ENCODE measurements at regions not wholly inside any gene's neighbourhood (a gene's known extent, or its start where the extent isn't known, plus 50 kb on each side); places are given as distances from the start of the nearest gene placed in this dataset.

DNA sequence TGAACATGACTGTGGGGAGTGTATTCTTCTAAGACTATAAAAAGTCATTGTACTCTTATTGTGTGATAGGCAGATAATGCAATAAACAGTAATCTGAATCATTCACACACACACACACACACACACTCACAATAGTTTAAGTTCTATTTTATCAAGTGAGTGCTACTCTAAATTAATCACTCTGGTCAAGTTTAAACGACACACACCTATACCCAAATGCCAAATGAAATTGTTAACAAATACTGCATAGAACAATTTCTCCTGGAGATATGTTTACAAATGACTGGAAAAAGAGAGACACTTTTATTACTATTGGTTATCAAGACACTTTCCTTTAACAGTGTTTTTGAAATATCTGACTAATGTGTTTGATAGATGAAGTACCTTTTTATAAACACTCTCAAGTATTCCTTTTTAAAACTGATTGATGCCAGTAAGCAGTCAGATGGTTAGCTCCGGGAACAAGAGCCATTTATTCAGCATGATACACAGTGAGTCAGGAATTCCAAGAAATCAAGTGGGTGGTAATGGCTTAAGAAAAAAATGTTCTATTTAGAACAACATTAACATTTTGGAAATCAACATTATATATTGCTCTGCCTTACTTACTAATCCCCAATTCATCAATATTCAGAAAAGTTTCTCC is 521.6 kb upstream of the ST8SIA4 start:
- Mint-ChIP-seq H3K4me3 (no peak overlapping the region), H3K27ac (ENCODE audit: unreplicated experiment) (no peak overlapping the region), H3K27me3 (ENCODE audit: low read depth) (no peaks in the 10 kb centered on the region), H3K9me3 (no peaks in the 10 kb centered on the region), H3K4me1 (no peaks in the 10 kb centered on the region), H3K36me3 (ENCODE audit: low read depth) (no peaks in the 10 kb centered on the region)
- DNase-seq (ENCODE audit: low read depth, low spot score) = no peak
- TF ChIP-seq, protein P1, sequence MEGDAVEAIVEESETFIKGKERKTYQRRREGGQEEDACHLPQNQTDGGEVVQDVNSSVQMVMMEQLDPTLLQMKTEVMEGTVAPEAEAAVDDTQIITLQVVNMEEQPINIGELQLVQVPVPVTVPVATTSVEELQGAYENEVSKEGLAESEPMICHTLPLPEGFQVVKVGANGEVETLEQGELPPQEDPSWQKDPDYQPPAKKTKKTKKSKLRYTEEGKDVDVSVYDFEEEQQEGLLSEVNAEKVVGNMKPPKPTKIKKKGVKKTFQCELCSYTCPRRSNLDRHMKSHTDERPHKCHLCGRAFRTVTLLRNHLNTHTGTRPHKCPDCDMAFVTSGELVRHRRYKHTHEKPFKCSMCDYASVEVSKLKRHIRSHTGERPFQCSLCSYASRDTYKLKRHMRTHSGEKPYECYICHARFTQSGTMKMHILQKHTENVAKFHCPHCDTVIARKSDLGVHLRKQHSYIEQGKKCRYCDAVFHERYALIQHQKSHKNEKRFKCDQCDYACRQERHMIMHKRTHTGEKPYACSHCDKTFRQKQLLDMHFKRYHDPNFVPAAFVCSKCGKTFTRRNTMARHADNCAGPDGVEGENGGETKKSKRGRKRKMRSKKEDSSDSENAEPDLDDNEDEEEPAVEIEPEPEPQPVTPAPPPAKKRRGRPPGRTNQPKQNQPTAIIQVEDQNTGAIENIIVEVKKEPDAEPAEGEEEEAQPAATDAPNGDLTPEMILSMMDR (conservative IDR thresholded peaks at IDR 0.05) = no peak

DNA sequence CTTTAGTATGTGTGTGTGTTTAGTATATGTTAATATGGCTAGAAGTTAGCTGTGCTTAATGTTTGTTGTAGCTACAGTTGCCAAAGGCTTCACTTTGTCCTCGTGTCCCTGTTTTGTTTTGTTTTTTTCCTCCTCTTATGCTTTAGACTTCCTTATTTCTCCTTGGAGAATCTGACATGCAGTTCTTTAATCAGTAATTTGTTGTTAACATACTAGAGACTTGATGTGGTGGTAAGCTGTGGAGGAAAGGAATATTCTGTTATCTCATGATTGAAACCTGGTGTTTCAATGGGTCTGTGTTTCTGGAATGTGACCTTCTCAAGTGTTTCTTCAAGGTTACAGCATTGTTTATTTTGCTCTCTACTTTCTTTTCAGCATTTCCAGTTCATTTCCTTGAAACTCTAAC is 515.6 kb upstream of the ST8SIA4 start:
- H3K9me3 Mint-ChIP-seq = no peaks in the 10 kb centered on the region
- TF ChIP-seq, protein P1 (conservative IDR thresholded peaks at IDR 0.05) = no peak
- H3K36me3 Mint-ChIP-seq (ENCODE audit: low read depth) = no peaks in the 10 kb centered on the region
- DNase-seq (ENCODE audit: low read depth, low spot score) = no peak
- no peaks in the 10 kb centered on the region for H3K4me1 Mint-ChIP-seq
- no peaks in the 10 kb centered on the region for H3K27me3 Mint-ChIP-seq (ENCODE audit: low read depth)
- H3K4me3 Mint-ChIP-seq = no peak overlapping the region
- no peak overlapping the region for H3K27ac Mint-ChIP-seq (ENCODE audit: unreplicated experiment)

DNA sequence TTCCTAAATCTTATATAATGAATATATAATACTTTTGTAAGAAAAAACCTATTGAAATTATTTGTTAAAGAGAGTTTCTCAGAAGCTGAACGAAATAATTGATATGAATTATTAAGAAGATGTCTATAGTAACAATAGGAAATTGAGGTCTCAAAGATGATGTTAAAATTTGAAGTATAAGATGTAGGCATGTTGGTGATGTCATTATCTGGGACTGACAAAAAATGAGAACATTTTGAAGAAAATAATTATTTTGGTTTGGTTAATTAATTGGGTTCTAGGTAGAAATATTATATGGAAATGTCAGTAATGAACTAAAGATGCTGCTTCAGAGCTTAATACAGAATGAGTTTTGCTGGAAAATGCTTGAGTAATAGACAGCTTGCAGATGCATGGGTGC is 501.4 kb upstream of the ST8SIA4 start:
- H3K4me1 Mint-ChIP-seq = no peaks in the 10 kb centered on the region
- H3K4me3 Mint-ChIP-seq = no peak overlapping the region
- no peak overlapping the region for H3K27ac Mint-ChIP-seq (ENCODE audit: unreplicated experiment)
- no peak for DNase-seq (ENCODE audit: low read depth, low spot score)
- no peaks in the 10 kb centered on the region for H3K36me3 Mint-ChIP-seq (ENCODE audit: low read depth)
- no peaks in the 10 kb centered on the region for H3K27me3 Mint-ChIP-seq (ENCODE audit: low read depth)
- TF ChIP-seq, protein P1 (conservative IDR thresholded peaks at IDR 0.05) = no peak
- H3K9me3 Mint-ChIP-seq = peaks cover 7% of the 10 kb centered on the region

DNA sequence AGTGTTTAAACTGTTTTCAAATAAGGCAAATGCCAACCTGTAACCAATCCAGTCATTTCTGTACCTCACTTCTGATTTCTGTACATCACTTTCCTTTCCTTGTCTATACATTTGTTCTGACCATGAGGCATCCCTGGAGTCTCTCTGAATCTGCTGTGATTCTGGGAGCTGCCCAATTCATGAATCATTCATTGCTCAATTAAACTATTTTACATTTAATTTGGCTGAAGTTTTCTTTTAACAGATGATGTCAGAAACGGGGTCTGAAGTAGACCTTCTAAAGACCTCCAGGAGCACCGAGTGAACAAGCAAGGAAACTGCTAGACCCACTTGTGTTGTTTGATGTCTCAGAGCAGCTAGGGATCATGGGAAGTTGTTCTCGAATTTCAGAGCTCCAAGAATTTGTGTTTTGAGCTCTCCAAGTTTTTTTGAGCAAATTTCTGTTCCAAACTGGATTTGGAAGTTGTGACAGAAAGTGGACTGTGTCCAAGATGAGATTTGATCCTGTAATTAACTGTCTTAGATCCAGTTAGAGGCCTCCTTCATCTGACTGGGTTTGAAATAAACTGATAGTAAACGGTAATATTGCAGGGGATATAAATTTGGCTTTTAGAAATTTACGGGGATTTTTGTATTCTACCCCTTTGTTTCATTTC is 490.8 kb upstream of the ST8SIA4 start:
- TF ChIP-seq, protein P1 (conservative IDR thresholded peaks at IDR 0.05) = no peak
- Mint-ChIP-seq H3K9me3 (peaks cover 7% of the 10 kb centered on the region), H3K36me3 (ENCODE audit: low read depth) (no peaks in the 10 kb centered on the region), H3K4me1 (peaks cover 4% of the 10 kb centered on the region), H3K27ac (ENCODE audit: unreplicated experiment) (no peak overlapping the region), H3K4me3 (no peak overlapping the region), H3K27me3 (ENCODE audit: low read depth) (no peaks in the 10 kb centered on the region)
- DNase-seq (ENCODE audit: low read depth, low spot score) = no peak

DNA sequence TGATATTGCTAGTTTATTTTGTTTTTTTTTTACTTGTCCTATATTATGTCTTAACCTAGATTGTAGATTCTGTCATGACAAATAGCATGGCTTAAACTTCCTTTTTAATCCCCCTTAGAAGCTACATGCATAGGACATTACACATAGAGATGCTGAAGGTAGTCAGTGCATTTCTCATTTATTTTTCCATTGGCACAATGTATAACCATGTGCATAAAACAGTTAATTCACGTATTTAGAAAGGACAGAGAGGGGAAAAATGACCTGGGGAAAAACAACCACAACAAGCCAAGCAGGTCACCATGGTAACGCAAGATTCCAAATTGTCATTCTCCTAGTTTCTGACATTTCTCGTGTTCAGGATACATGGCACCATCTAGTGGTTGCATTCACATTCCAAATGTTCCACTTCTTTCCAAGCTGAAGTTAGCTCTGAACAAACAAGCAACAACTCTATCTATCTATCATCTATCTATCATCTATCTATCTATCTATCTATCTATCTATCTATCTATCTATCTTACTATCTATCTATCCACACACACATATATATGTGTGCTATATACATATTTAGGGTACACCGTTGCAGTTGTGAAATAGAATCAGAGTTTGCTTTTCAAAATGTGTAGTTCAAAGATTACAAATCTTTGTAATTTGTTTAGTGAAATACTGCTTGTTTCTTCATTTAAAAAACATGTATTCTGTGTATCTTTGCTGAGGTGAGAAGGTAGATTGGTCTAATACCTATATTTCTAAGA is 487.2 kb upstream of the ST8SIA4 start:
- no peaks in the 10 kb centered on the region for H3K27me3 Mint-ChIP-seq (ENCODE audit: low read depth)
- TF ChIP-seq, protein P1 (conservative IDR thresholded peaks at IDR 0.05) = peak; percentile 80
- DNase-seq (ENCODE audit: low read depth, low spot score) = peak; percentile 36
- H3K4me3 Mint-ChIP-seq = no peak overlapping the region
- no peaks in the 10 kb centered on the region for H3K36me3 Mint-ChIP-seq (ENCODE audit: low read depth)
- H3K9me3 Mint-ChIP-seq = no peaks in the 10 kb centered on the region
- H3K27ac Mint-ChIP-seq (ENCODE audit: unreplicated experiment) = no peak overlapping the region
- H3K4me1 Mint-ChIP-seq = peaks cover 4% of the 10 kb centered on the region
